HepG2 (cell line): ENCODE measurements at regions not wholly inside any gene's neighbourhood (a gene's known extent, or its start where the extent isn't known, plus 50 kb on each side); places are given as distances from the start of the nearest gene placed in this dataset.

Source experiments
- ATAC-seq: fragments of 200-7000 bp; cut with Tn5 transposase; 3 replicates; pipeline ENCODE4 v1.9.1; 2020; ENCODE audit warnings: mild to moderate bottlenecking, moderate library complexity
- BruUV-seq: library from RNA; stranded (reverse); fragments of 400-500 nt; replicated peaks from 2 replicates; lab custom pipeline; 2021; lab: Mats Ljungman, UMichigan
- CTCF ChIA-PET: fragments of 300-600 bp; formaldehyde crosslinking; extraction: SDS; loops from one replicate; lab custom pipeline; 2021; ENCODE audit warnings: low total read pairs, inconsistent platforms, low intra/inter-chr PET ratio; lab: Yijun Ruan, JAX
- POLR2A ChIA-PET: fragments of 350-600 bp; sonication (Branson Sonifier 250); formaldehyde crosslinking; loops from one replicate; lab custom pipeline; 2020; ENCODE audit warnings: antibody characterized with exemption, inconsistent platforms; lab: Yijun Ruan, JAX
- DNase-seq: peaks from one replicate; pipeline ENCODE4 v3.0.0-alpha.2; 2015; ENCODE audit warnings: low spot score
- FAIRE-seq: peaks from 3 replicates; lab custom pipeline; 2011; peaks lifted over from hg19 to GRCh38; lab: Jason Lieb, UNC
- H2AFZ ChIP-seq: one replicate; pipeline ENCODE4 v1.6.1; 2011; ENCODE audit warnings: low read length, inconsistent platforms
- H3K27ac ChIP-seq: fragments of 300-600 bp; 3 replicates; pipeline ENCODE4 v1.8.0; 2011; ENCODE audit warnings: mixed run types, mild to moderate bottlenecking, mixed read lengths, low read length, inconsistent platforms; ENCODE audit not compliant: insufficient read depth; ENCODE audit errors: extremely low read length
- H3K27me3 ChIP-seq, 2 experiments: fragments of 200-600 bp in 1 of 2; 2 replicates in 1 of 2; 3 replicates in 1 of 2; pipeline versions ENCODE4 v1.6.0 to v1.8.0; 2011; ENCODE audit warnings: low read length in 2 of 2, mild to moderate bottlenecking in 2 of 2, moderate library complexity in 2 of 2, inconsistent platforms in 1 of 2; ENCODE audit not compliant: insufficient read depth in 2 of 2, control insufficient read depth in 1 of 2
- H3K36me3 ChIP-seq, 2 experiments: fragments of 200-600 bp in 1 of 2; replicated peaks in 1 of 2; 2 replicates in 1 of 2; 3 replicates in 1 of 2; pipeline versions ENCODE4 v1.5.1 to v1.8.0; 2011; ENCODE audit warnings: low read length in 2 of 2, inconsistent platforms in 1 of 2; ENCODE audit not compliant: insufficient read depth in 2 of 2, control insufficient read depth in 1 of 2
- H3K4me1 ChIP-seq: 2 replicates; pipeline ENCODE4 v1.5.1; 2012; ENCODE audit warnings: low read length, inconsistent platforms; ENCODE audit not compliant: insufficient read depth
- H3K4me2 ChIP-seq: 2 replicates; pipeline ENCODE4 v1.6.0; 2011; ENCODE audit warnings: low read depth, low read length, inconsistent platforms
- H3K4me3 ChIP-seq, 3 experiments: fragments of 200-600 bp in 1 of 3; sonication (generic), shearing (Covaris generic) in 1 of 3; replicated peaks in 1 of 3; 2 replicates each; pipeline ENCODE4 v1.5.1; 2011 to 2016; ENCODE audit warnings: low read length in 3 of 3, inconsistent platforms in 2 of 3, low read depth in 2 of 3, mild to moderate bottlenecking in 2 of 3, control low read depth in 1 of 3, mixed read lengths in 1 of 3; ENCODE audit not compliant: insufficient read depth in 1 of 3
- H3K79me2 ChIP-seq: one replicate; pipeline ENCODE4 v1.6.1; 2011; ENCODE audit warnings: low read length, inconsistent platforms; ENCODE audit not compliant: insufficient read depth
- H3K9ac ChIP-seq: 2 replicates; pipeline ENCODE4 v1.6.0; 2011; ENCODE audit warnings: mild to moderate bottlenecking, low read depth, low read length, inconsistent platforms; ENCODE audit not compliant: insufficient read depth
- H3K9me3 ChIP-seq: 2 replicates; pipeline ENCODE4 v1.5.1; 2012; ENCODE audit warnings: mild to moderate bottlenecking, low read length
- H4K20me1 ChIP-seq: 2 replicates; pipeline ENCODE4 v1.6.0; 2011; ENCODE audit warnings: inconsistent platforms, mild to moderate bottlenecking, low read length, moderate library complexity; ENCODE audit not compliant: insufficient read depth
- CENPX ChIP-seq: sonication (generic); formaldehyde crosslinking; IDR thresholded peaks from 2 replicates; pipeline ENCODE4 v1.9.0; 2021; ENCODE audit warnings: mild to moderate bottlenecking, missing genetic modification reagents, moderate library complexity
- FOXM1 ChIP-seq: sonication (generic); formaldehyde crosslinking; IDR thresholded peaks from 2 replicates; pipeline ENCODE4 v1.5.0; 2020; ENCODE audit warnings: missing genetic modification reagents
- HDAC6 ChIP-seq: fragments of 200-600 bp; sonication (generic); IDR thresholded peaks from 2 replicates; pipeline ENCODE4 v1.7.0; 2017; ENCODE audit warnings: mild to moderate bottlenecking, antibody characterized with exemption, low read length, low read depth
- HOMEZ ChIP-seq: IDR thresholded peaks from 2 replicates; pipeline ENCODE4 v1.6.1; 2016; ENCODE audit warnings: low read depth
- MYPOP ChIP-seq: sonication (generic); formaldehyde crosslinking; IDR thresholded peaks from 2 replicates; pipeline ENCODE4 v1.8.1; 2023; ENCODE audit warnings: mild to moderate bottlenecking, moderate library complexity, missing genetic modification reagents
- NFKB2 ChIP-seq: sonication (generic); formaldehyde crosslinking; IDR thresholded peaks from 2 replicates; pipeline ENCODE4 v1.4.0; 2020; ENCODE audit warnings: missing genetic modification reagents, borderline replicate concordance
- NR2C2 ChIP-seq: sonication (generic); formaldehyde crosslinking; IDR thresholded peaks from 2 replicates; pipeline ENCODE4 v1.4.0; 2020; ENCODE audit warnings: missing genetic modification reagents, mild to moderate bottlenecking, moderate library complexity, borderline replicate concordance
- PREB ChIP-seq: sonication (generic); formaldehyde crosslinking; IDR thresholded peaks from 2 replicates; pipeline ENCODE4 v1.4.0; 2020; ENCODE audit warnings: missing genetic modification reagents
- SKI ChIP-seq: fragments of 450-650 bp; IDR thresholded peaks from one replicate; pipeline ENCODE4 v1.6.1; 2018; ENCODE audit warnings: mild to moderate bottlenecking; ENCODE audit not compliant: partially characterized antibody
- TBL1XR1 ChIP-seq: fragments of 150-350 bp; IDR thresholded peaks from 2 replicates; pipeline ENCODE4 v1.6.1; 2014; ENCODE audit warnings: borderline replicate concordance, low read length; ENCODE audit not compliant: partially characterized antibody
- ZNF138 ChIP-seq: sonication (generic); formaldehyde crosslinking; IDR thresholded peaks from 2 replicates; pipeline ENCODE4 v1.5.0; 2020; ENCODE audit warnings: mild to moderate bottlenecking, low read depth, missing genetic modification reagents
- ZNF205 ChIP-seq: IDR thresholded peaks from 2 replicates; pipeline ENCODE4 v1.6.1; 2018; ENCODE audit warnings: missing biosample characterization, missing genetic modification reagents
- ZNF354B ChIP-seq: sonication (generic); formaldehyde crosslinking; IDR thresholded peaks from 2 replicates; pipeline ENCODE4 v1.8.0; 2022; ENCODE audit warnings: mild to moderate bottlenecking, missing genetic modification reagents
- ZNF362 ChIP-seq: sonication (generic); formaldehyde crosslinking; IDR thresholded peaks from 2 replicates; pipeline ENCODE4 v1.4.0; 2020; ENCODE audit warnings: missing genetic modification reagents, mild to moderate bottlenecking, borderline replicate concordance
- ZNF451 ChIP-seq: sonication (generic); formaldehyde crosslinking; IDR thresholded peaks from 2 replicates; pipeline ENCODE4 v1.5.0; 2020; ENCODE audit warnings: mild to moderate bottlenecking, missing genetic modification reagents
- ZNF83 ChIP-seq: sonication (generic); formaldehyde crosslinking; IDR thresholded peaks from 2 replicates; pipeline ENCODE4 v1.4.0; 2020; ENCODE audit warnings: missing genetic modification reagents, mild to moderate bottlenecking, borderline replicate concordance
- WGBS: methylation state at CpG from one replicate; pipeline ENCODE4 v1.1.6; 2017; ENCODE audit warnings: low lambda C conversion rate; 5-methylcytosine and 5-hydroxymethylcytosine counted together
- in situ Hi-C: cut with HindIII; loops from 2 replicates; pipeline ENCODE4 v1.10.0; 2017; ENCODE audit warnings: low pct_unique_long_range_greater_than_20kb; ENCODE audit not compliant: extremely low pct_ligation_motif_present
- intact Hi-C: fragments of 100-400 bp; cut with micrococcal nuclease; formaldehyde crosslinking; loops from one replicate; pipeline ENCODE4 v1.10.0; 2022; ENCODE audit not compliant: unreplicated experiment

GRCh38 chr9:111187376-111187775 is 142.6 kb downstream of the OR2K2 start:
- Histone ChIP-seq H4K20me1 (no peaks in the 10 kb centered on the region), H3K4me2 (no peak overlapping the region), H3K27me3 (no peaks in the 10 kb centered on the region), H3K79me2 (no peaks in the 10 kb centered on the region), H3K9ac (no peak overlapping the region), H3K27ac (no peak overlapping the region), H3K4me1 (no peaks in the 10 kb centered on the region), H3K4me3 (no peak overlapping the region), H3K9me3 (no peaks in the 10 kb centered on the region), H3K36me3 (no peaks in the 10 kb centered on the region), H2AFZ (no peak overlapping the region)
- ChIA-PET CTCF (no interaction called here), POLR2A (no interaction called here)
- WGBS = 96% methylated on average over 1 of the region's 1 CpG
- DNase-seq (no peak), ATAC-seq (no peak), FAIRE-seq (no peak)
- BruUV-seq = no TSS peak
- in situ Hi-C loops = no loop called here
- intact Hi-C loops = no loop called here
- TF ChIP-seq ZNF354B (no peak), NFKB2 (CRISPR knock-in tag) (no peak), ZNF138 (no peak), CENPX (CRISPR knock-in tag) (no peak), HDAC6 (no peak), ZNF362 (CRISPR knock-in tag) (no peak), ZNF205 (CRISPR knock-in tag) (no peak), PREB (CRISPR knock-in tag) (no peak), HOMEZ (no peak), FOXM1 (no peak), ZNF451 (CRISPR knock-in tag) (no peak), ZNF83 (CRISPR knock-in tag) (no peak), NR2C2 (CRISPR knock-in tag) (no peak), SKI (no peak), TBL1XR1 (no peak), MYPOP (CRISPR knock-in tag) (no peak)
